ENCODE measurements at regions not wholly inside any gene's neighbourhood (a gene's known extent, or its start where the extent isn't known, plus 50 kb on each side); places are given as distances from the start of the nearest gene placed in this dataset.

DNA sequence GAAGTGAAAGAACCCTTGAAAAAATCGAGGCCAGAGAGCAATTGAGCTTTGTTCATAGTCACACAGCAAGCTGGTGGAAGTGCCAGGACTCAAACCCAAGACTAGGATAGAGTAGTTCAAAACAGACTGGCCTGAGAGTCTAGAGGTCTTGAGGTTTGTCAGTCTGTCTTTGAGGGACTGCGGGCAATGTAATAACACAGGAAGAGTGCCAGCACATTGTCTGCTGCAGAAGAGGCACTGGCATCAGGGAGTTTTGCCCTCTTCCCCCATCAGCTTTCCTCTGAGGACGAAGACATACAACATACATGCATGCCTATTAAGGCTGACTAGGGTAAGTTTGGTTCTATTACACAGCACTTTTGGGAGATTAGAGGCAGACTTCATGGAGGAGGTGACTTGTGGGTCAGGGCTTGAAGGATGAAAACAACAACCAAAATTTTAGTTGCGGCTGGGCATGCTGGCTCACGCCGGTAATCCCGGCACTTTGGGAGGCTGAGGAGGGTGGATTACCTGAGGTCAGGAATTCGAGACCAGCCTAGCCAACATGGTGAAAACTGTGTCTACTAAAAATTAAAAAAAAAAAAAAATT, 64.1 kb upstream of the LAS1L start:
- H3K4me3 ChIP-seq = no peak overlapping the region
- H3K27ac ChIP-seq (replicated peaks in 1 of 4) = no peak overlapping the region
- intact Hi-C loops (cut with DNase I) = loop anchor here (5.0 kb wide), 1 partner anchor 109 kb away; no protein-coding TSS in a partner anchor
- H3K4me1 ChIP-seq = peaks cover 32 to 44% (median 38%) of the 10 kb centered on the region in 4 donors
- no peaks in the 10 kb centered on the region for H3K36me3 ChIP-seq
- no peak for DNase-seq (ENCODE audit: extremely low spot score)
- no peaks in the 10 kb centered on the region for H3K9me3 ChIP-seq
- no peak for TF ChIP-seq POLR2A (IDR thresholded peaks at IDR 0.05; ENCODE audit: low read depth)
- TF ChIP-seq EP300 (IDR thresholded peaks at IDR 0.05) = no peak
- no peak for TF ChIP-seq POLR2AphosphoS5 (IDR thresholded peaks at IDR 0.05)
- TF ChIP-seq CTCF (IDR thresholded peaks at IDR 0.05) = no peak
- WGBS = 83% methylated on average over 8 of the region's 8 CpGs
- no peaks in the 10 kb centered on the region for H3K27me3 ChIP-seq

GRCh38 chrX:65596270-65597034, 61.9 kb upstream of the LAS1L start:
- Histone ChIP-seq H3K27ac (replicated peaks in 1 of 4) (peak overlapping the region; percentile 72 to 78 (median 76)), H3K9me3 (no peaks in the 10 kb centered on the region), H3K4me3 (no peak overlapping the region), H3K36me3 (no peaks in the 10 kb centered on the region), H3K4me1 (peaks cover 22 to 30% (median 24%) of the 10 kb centered on the region in 4 donors), H3K27me3 (no peaks in the 10 kb centered on the region)
- DNase-seq (ENCODE audit: extremely low spot score) = no peak
- 21% methylated on average over 2 of the region's 2 CpGs for WGBS
- intact Hi-C loops (cut with DNase I) = loop anchor here (5.0 kb wide), 1 partner anchor 111 kb away; no protein-coding TSS in a partner anchor
- no peak for TF ChIP-seq POLR2A (IDR thresholded peaks at IDR 0.05; ENCODE audit: low read depth)
- no peak for TF ChIP-seq EP300 (IDR thresholded peaks at IDR 0.05)
- peak in 1 of 2 donors; percentile 8 for TF ChIP-seq POLR2AphosphoS5 (IDR thresholded peaks at IDR 0.05)

DNA sequence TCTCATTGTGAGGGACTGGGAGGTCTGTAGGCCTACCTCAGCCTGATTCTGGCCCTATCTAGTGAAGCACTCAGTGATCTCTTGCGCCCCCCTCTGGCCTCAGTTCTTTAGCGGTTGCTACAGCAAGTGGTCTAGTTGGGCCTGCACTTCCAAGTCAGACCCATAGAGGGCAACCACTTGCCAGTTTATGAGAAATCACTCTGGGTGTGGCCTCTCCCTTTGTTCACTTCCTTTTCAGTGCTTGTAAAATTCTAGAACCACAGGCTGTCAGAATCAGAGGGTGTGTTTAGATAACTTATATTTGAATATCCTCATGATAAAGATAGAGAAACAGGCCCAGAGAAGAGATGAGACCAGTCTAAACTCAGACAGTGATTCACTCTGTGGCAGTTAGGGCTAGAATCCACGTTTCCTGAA, 60.9 kb upstream of the LAS1L start:
- Histone ChIP-seq H3K36me3 (no peaks in the 10 kb centered on the region), H3K27ac (replicated peaks in 1 of 4) (peak overlapping the region; percentile 72 to 78 (median 76)), H3K4me3 (no peak overlapping the region), H3K4me1 (peaks cover 15 to 21% (median 16%) of the 10 kb centered on the region in 4 donors), H3K9me3 (no peaks in the 10 kb centered on the region), H3K27me3 (no peaks in the 10 kb centered on the region)
- DNase-seq (ENCODE audit: extremely low spot score) = peak; percentile 97
- 6% methylated on average over 3 of the region's 3 CpGs for WGBS
- intact Hi-C loops (cut with DNase I) = loop anchor here (2.0 to 5.0 kb wide), 3 partner anchors 49 to 112 kb away; no protein-coding TSS in a partner anchor
- TF ChIP-seq EP300 (IDR thresholded peaks at IDR 0.05) (no peak), POLR2AphosphoS5 (IDR thresholded peaks at IDR 0.05) (peak; percentile 55 to 70), CTCF (IDR thresholded peaks at IDR 0.05) (peak; percentile 96 to 97 (median 97))

DNA sequence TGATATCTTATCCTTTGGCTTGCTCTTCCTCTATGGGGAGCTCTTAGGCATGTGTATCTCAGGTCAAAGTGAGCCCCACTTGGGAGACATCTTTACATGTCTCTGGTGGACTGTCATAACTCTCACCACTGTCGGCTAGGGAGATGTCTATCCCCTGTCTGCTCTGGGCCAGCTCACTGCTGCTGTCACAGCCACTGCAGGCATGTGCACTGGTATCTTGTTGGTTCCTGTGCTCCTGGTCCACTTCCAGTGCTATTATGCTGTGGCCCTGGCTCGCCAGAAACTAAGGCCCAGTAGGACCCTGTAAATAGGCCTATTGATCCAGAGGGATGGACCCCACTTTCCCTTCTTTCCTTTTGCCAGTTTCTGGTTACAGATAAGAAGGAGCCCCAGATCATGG, 56.6 kb upstream of the LAS1L start:
- H3K36me3 ChIP-seq = no peaks in the 10 kb centered on the region
- intact Hi-C loops (cut with DNase I) = no loop called here
- 91% methylated on average over 2 of the region's 2 CpGs for WGBS
- no peak for DNase-seq (ENCODE audit: extremely low spot score)
- H3K4me3 ChIP-seq = no peak overlapping the region
- TF ChIP-seq EP300 (IDR thresholded peaks at IDR 0.05) (no peak), POLR2AphosphoS5 (IDR thresholded peaks at IDR 0.05) (no peak), CTCF (IDR thresholded peaks at IDR 0.05) (no peak), POLR2A (IDR thresholded peaks at IDR 0.05; ENCODE audit: low read depth) (no peak)
- H3K4me1 ChIP-seq = peaks cover 12 to 21% (median 20%) of the 10 kb centered on the region in 4 donors
- H3K27ac ChIP-seq (replicated peaks in 1 of 4) = no peak overlapping the region
- no peaks in the 10 kb centered on the region for H3K27me3 ChIP-seq
- no peaks in the 10 kb centered on the region for H3K9me3 ChIP-seq

DNA sequence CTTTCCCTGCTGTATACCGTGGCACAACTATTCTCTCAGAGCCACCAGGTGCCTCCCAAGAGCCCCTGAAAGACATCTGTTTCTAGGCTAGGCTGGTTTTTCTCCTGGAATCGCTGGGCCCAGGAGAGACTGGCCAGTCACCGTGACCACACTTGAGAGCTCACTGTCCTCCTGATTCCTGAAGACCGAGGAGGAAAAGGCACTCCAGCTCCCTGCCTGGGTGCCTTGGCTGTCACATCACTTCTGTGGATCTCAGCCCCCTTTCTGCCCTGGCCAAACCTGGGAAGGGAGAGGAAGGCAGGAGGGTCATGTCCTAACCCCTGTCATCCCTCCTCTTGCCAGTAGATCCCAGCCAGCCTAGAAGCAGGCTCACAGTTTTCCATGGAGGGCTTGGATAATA, 54.7 kb upstream of the LAS1L start:
- Histone ChIP-seq H3K27ac (replicated peaks in 1 of 4) (no peak overlapping the region), H3K4me3 (no peak overlapping the region), H3K27me3 (no peaks in the 10 kb centered on the region), H3K4me1 (peaks cover 4 to 14% (median 13%) of the 10 kb centered on the region in 4 donors), H3K36me3 (no peaks in the 10 kb centered on the region), H3K9me3 (no peaks in the 10 kb centered on the region)
- intact Hi-C loops (cut with DNase I) = no loop called here
- DNase-seq (ENCODE audit: extremely low spot score) = no peak
- no peak for TF ChIP-seq EP300 (IDR thresholded peaks at IDR 0.05)
- no peak for TF ChIP-seq POLR2A (IDR thresholded peaks at IDR 0.05; ENCODE audit: low read depth)
- no peak for TF ChIP-seq POLR2AphosphoS5 (IDR thresholded peaks at IDR 0.05)
- TF ChIP-seq CTCF (IDR thresholded peaks at IDR 0.05) = no peak
- WGBS = 71% methylated on average over 4 of the region's 4 CpGs

Measured in esophagus muscularis mucosa (tissue), 4 donors.